ENCODE measurements at regions not wholly inside any gene's neighbourhood (a gene's known extent, or its start where the extent isn't known, plus 50 kb on each side); places are given as distances from the start of the nearest gene placed in this dataset.

- Histone ChIP-seq H3K27me3 (replicated peaks; ENCODE audit: control insufficient read depth, insufficient read depth, low read length) (no peaks in the 10 kb centered on the region), H3K9me3 (no peaks in the 10 kb centered on the region), H3K4me1 (no peaks in the 10 kb centered on the region), H3K36me3 (ENCODE audit: control insufficient read depth, insufficient read depth, low read length) (no peaks in the 10 kb centered on the region), H3K4me3 (ENCODE audit: low read depth, low read length) (no peak overlapping the region)
- Mint-ChIP-seq H3K9me3 (ENCODE audit: unreplicated experiment) (no peaks in the 10 kb centered on the region), H3K36me3 (ENCODE audit: insufficient read depth, unreplicated experiment) (no peaks in the 10 kb centered on the region), H3K4me3 (ENCODE audit: unreplicated experiment) (no peak overlapping the region), H3K27me3 (ENCODE audit: insufficient read depth, unreplicated experiment) (no peaks in the 10 kb centered on the region), H3K4me1 (ENCODE audit: low read depth, unreplicated experiment) (no peaks in the 10 kb centered on the region), H3K27ac (ENCODE audit: unreplicated experiment) (no peak overlapping the region)
- no peak for TF ChIP-seq CTCF (IDR thresholded peaks at IDR 0.05; ENCODE audit: insufficient read depth in 1 of 2, low read depth in 1 of 2, low read length in 1 of 2, severe bottlenecking in 1 of 2, unreplicated experiment in 1 of 2)
- BruUV-seq (replicated peaks): no TSS peak
- ChIA-PET CTCF (no interaction called here), POLR2A (no interaction called here)
- no peak for DNase-seq
- intact Hi-C loops (cut with micrococcal nuclease; ENCODE audit: unreplicated experiment): no loop called here
Observed at GRCh38 chr5:4580772-4581171, 559.4 kb upstream of the ADAMTS16 start.

DNA sequence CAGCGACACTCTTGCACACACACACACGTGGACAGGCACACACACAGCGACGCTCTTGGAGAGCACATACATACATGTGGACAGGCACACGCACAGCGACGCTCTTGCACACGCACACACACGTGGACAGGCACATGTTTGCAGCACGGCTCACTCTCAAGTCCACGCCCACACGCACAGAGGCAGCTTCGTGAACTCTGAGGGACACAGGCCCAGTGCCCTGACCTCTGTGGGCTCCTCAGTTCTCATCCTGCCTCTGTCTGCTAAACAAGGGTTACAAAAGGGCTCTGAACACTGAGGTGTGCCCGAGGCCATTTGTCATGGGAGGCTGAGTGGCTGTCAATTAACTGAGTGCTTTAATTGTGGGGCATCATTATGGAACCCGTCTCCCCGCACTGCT is 558.8 kb upstream of the ADAMTS16 start:
- intact Hi-C loops (cut with micrococcal nuclease; ENCODE audit: unreplicated experiment): no loop called here
- Mint-ChIP-seq H3K4me1 (ENCODE audit: low read depth, unreplicated experiment) (no peaks in the 10 kb centered on the region), H3K36me3 (ENCODE audit: insufficient read depth, unreplicated experiment) (no peaks in the 10 kb centered on the region), H3K9me3 (ENCODE audit: unreplicated experiment) (no peaks in the 10 kb centered on the region), H3K27ac (ENCODE audit: unreplicated experiment) (no peak overlapping the region), H3K27me3 (ENCODE audit: insufficient read depth, unreplicated experiment) (no peaks in the 10 kb centered on the region), H3K4me3 (ENCODE audit: unreplicated experiment) (no peak overlapping the region)
- H3K4me3 ChIP-seq (ENCODE audit: low read depth, low read length): no peak overlapping the region
- no peaks in the 10 kb centered on the region for H3K9me3 ChIP-seq
- CTCF ChIA-PET: no interaction called here
- POLR2A ChIA-PET: no interaction called here
- BruUV-seq (replicated peaks): no TSS peak
- no peaks in the 10 kb centered on the region for H3K27me3 ChIP-seq (replicated peaks; ENCODE audit: control insufficient read depth, insufficient read depth, low read length)
- no peak for TF ChIP-seq CTCF (IDR thresholded peaks at IDR 0.05; ENCODE audit: insufficient read depth in 1 of 2, low read depth in 1 of 2, low read length in 1 of 2, severe bottlenecking in 1 of 2, unreplicated experiment in 1 of 2)
- H3K36me3 ChIP-seq (ENCODE audit: control insufficient read depth, insufficient read depth, low read length): no peaks in the 10 kb centered on the region
- H3K4me1 ChIP-seq: no peaks in the 10 kb centered on the region
- DNase-seq: no peak

- Mint-ChIP-seq H3K27ac (ENCODE audit: unreplicated experiment) (no peak overlapping the region), H3K27me3 (ENCODE audit: insufficient read depth, unreplicated experiment) (no peaks in the 10 kb centered on the region), H3K4me1 (ENCODE audit: low read depth, unreplicated experiment) (no peaks in the 10 kb centered on the region), H3K4me3 (ENCODE audit: unreplicated experiment) (no peak overlapping the region), H3K36me3 (ENCODE audit: insufficient read depth, unreplicated experiment) (no peaks in the 10 kb centered on the region), H3K9me3 (ENCODE audit: unreplicated experiment) (no peaks in the 10 kb centered on the region)
- no peaks in the 10 kb centered on the region for H3K36me3 ChIP-seq (ENCODE audit: control insufficient read depth, insufficient read depth, low read length)
- no peak overlapping the region for H3K4me3 ChIP-seq (ENCODE audit: low read depth, low read length)
- CTCF ChIA-PET: no interaction called here
- intact Hi-C loops (cut with micrococcal nuclease; ENCODE audit: unreplicated experiment): no loop called here
- TF ChIP-seq CTCF (IDR thresholded peaks at IDR 0.05; ENCODE audit: insufficient read depth in 1 of 2, low read depth in 1 of 2, low read length in 1 of 2, severe bottlenecking in 1 of 2, unreplicated experiment in 1 of 2): no peak
- no peaks in the 10 kb centered on the region for H3K9me3 ChIP-seq
- no peak for DNase-seq
- no TSS peak for BruUV-seq (replicated peaks)
- no peaks in the 10 kb centered on the region for H3K4me1 ChIP-seq
- POLR2A ChIA-PET: no interaction called here
- H3K27me3 ChIP-seq (replicated peaks; ENCODE audit: control insufficient read depth, insufficient read depth, low read length): no peaks in the 10 kb centered on the region
Observed at GRCh38 chr5:4584982-4585381, 555.1 kb upstream of the ADAMTS16 start.

All from Caco-2 (cell line).